Type B pancreatic cell (in vitro differentiated cells): ENCODE measurements at regions not wholly inside any gene's neighbourhood (a gene's known extent, or its start where the extent isn't known, plus 50 kb on each side); places are given as distances from the start of the nearest gene placed in this dataset.

Source experiments
- DNase-seq: peaks from one replicate; pipeline ENCODE4 v3.0.0; 2021; ENCODE audit warnings: mixed read lengths; ENCODE audit not compliant: unreplicated experiment; ENCODE audit errors: extremely low spot score
- H3K27ac Mint-ChIP-seq: 2 replicates; pipeline ENCODE4 v1.8.0; 2021; ENCODE audit warnings: mild to moderate bottlenecking, mixed read lengths
- H3K27me3 Mint-ChIP-seq: 2 replicates; pipeline ENCODE4 v1.8.0; 2021; ENCODE audit warnings: mixed read lengths
- H3K36me3 Mint-ChIP-seq: 2 replicates; pipeline ENCODE4 v1.8.0; 2021; ENCODE audit warnings: mixed read lengths
- H3K4me1 Mint-ChIP-seq: one replicate; pipeline ENCODE4 v1.8.0; 2021; ENCODE audit warnings: mixed read lengths; ENCODE audit not compliant: unreplicated experiment
- H3K4me3 Mint-ChIP-seq: 2 replicates; pipeline ENCODE4 v1.8.0; 2021; ENCODE audit warnings: mild to moderate bottlenecking, mixed read lengths
- H3K9me3 Mint-ChIP-seq: 2 replicates; pipeline ENCODE4 v1.8.0; 2021; ENCODE audit warnings: mixed read lengths
- TF ChIP-seq, protein P1 (sequence below): fragments of 200-600 bp; sonication (generic); conservative IDR thresholded peaks from 2 replicates; pipeline ENCODE4 v1.5.0; 2021; ENCODE audit warnings: antibody characterized with exemption, mild to moderate bottlenecking

DNA sequence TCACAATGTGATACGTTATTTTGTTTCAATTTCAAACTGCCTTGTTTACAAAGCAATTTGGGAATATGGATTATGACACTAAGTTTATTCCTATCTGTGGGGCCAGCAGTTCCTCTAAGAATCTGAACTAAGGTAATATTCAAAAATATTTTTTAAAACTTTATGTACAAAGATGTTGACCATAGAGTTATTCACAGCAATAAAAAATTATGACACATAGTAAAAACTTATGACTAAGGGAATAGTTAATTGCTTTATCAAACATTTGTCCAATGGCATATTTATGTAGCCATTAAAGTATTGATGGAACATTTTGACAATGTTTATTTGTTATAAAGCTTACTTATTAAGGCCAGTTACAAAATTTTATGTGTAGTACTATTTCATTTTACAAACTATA is 73.4 kb upstream of the FREM1 start:
- TF ChIP-seq, protein P1, sequence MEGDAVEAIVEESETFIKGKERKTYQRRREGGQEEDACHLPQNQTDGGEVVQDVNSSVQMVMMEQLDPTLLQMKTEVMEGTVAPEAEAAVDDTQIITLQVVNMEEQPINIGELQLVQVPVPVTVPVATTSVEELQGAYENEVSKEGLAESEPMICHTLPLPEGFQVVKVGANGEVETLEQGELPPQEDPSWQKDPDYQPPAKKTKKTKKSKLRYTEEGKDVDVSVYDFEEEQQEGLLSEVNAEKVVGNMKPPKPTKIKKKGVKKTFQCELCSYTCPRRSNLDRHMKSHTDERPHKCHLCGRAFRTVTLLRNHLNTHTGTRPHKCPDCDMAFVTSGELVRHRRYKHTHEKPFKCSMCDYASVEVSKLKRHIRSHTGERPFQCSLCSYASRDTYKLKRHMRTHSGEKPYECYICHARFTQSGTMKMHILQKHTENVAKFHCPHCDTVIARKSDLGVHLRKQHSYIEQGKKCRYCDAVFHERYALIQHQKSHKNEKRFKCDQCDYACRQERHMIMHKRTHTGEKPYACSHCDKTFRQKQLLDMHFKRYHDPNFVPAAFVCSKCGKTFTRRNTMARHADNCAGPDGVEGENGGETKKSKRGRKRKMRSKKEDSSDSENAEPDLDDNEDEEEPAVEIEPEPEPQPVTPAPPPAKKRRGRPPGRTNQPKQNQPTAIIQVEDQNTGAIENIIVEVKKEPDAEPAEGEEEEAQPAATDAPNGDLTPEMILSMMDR: no peak
- H3K36me3 Mint-ChIP-seq: no peaks in the 10 kb centered on the region
- no peak for DNase-seq
- peaks cover 5% of the 10 kb centered on the region for H3K9me3 Mint-ChIP-seq
- no peaks in the 10 kb centered on the region for H3K27me3 Mint-ChIP-seq
- peaks cover 5% of the 10 kb centered on the region for H3K4me1 Mint-ChIP-seq
- no peak overlapping the region for H3K27ac Mint-ChIP-seq
- no peak overlapping the region for H3K4me3 Mint-ChIP-seq

DNA sequence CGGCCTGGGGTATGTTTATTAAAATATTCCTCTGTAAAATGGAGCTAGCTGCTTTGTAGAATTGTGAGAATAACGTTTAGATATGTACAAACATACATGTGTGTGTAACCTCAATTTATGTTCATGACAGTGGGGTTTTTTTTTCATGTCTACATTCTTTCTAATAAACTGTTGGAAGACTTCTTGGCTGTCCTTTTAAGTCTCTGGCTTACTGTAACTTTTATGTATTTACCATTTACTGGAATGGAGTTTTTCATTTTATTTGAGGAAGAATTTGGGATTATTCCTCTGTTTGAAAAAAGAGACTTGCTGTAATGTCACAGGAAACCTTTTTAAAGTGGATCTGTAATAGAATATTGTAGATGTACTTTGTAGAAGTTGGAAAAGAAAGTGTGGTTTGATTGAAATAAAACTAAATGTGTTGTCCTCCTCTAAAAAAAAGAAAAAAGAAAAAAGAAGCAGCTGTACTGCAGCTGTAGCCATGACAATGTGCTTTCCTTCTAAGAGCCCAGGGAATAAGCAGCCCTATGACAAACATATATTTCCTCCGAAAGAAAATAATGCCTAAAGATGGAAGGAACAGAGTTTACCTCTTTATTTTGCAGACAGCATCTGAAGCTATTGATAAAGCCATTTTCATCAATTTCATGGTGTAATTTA is 71.2 kb upstream of the FREM1 start:
- Mint-ChIP-seq H3K36me3 (no peaks in the 10 kb centered on the region), H3K27ac (no peak overlapping the region), H3K4me3 (no peak overlapping the region), H3K4me1 (peaks cover 5% of the 10 kb centered on the region), H3K9me3 (peaks cover 5% of the 10 kb centered on the region), H3K27me3 (no peaks in the 10 kb centered on the region)
- TF ChIP-seq, protein P1: no peak
- DNase-seq: no peak

DNA sequence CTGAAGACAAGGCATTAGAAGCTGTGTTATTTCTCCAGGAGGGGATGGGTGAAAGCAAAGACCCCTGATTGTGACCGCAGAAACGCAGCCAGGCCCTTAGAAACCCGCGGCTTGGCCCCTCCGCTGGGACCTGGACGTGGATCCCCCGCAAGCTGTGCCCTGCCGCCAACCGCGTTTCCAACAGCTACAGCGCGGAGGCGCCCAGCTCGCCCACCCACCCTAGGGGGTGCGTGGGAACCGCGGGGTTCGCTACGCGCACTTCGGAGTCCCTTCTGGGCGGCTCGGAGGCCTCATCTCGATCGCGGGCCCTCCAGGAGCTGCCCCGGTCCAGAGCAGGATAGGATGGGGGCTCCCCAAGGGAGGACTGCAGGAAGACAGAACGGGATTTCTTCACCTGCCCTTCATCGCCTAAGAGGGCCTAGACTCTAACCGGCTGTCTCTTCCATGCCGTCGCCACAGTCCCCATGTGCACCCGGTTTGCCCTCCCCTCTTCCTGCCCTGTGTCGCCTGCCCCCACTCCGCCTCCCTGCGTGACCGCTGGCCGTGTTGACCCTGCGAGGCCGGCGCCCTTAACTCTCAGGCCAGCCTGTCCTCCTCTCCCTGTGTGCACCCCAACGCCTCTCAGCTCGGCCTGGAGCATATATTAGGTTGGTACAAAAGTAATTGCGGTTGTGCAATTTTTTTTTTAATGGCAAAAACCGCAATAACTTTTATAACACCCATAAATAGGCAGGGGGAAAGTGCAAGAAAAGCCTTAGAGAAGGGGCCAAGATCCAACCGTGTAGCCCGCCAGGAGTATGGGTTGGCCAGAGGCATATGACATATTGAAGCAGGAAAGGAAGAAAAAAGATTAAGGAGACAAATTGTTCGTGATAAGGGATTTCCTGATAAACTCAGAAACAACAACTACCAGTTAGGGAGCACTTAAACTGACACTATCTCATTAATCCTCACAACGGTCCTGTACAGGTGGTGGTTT is 68.1 kb upstream of the FREM1 start:
- Mint-ChIP-seq H3K36me3 (no peaks in the 10 kb centered on the region), H3K9me3 (peaks cover 8% of the 10 kb centered on the region)
- DNase-seq: no peak

DNA sequence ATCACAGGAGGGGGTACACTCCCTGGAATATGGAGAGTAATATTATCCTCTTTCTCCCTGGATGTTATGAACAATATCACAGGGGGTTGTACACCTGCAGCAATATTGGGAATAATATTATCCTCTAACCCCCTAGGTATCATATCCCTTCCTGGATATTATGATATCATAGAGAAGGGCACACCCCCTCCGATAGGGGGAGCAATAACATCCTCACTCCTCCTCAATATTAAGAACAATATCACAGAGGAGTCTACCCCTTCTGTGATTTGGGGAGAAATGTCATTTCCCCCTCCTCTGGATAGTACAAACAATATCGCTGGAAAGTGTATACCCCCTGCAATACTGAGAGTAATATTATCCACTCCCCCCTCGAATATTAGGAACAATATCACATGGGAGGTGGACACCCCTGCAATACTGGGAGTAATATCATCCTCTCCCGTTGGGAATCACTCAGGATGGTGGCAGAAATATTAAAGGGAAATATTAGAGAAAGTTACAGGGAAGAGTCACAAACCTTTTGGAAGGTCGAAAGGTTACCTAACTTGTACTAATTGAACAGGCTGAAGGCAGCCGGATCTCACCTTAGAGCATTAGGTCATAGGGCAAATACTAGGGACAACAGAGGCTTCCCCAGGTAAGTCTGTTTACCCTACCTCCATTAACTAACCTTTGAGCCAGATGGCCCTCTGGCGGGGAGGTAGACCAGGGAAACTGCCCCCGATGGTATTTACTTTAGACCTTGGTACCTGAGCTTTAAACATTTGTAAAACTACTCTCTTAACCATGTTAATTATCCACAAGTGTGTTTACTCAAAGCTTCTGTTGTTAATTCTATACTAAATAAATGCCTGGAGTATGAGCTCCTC is 57.5 kb upstream of the FREM1 start:
- Mint-ChIP-seq H3K9me3 (peaks cover 4% of the 10 kb centered on the region), H3K36me3 (no peaks in the 10 kb centered on the region), H3K4me3 (no peak overlapping the region), H3K27ac (no peak overlapping the region), H3K4me1 (no peaks in the 10 kb centered on the region), H3K27me3 (no peaks in the 10 kb centered on the region)
- TF ChIP-seq, protein P1: no peak
- DNase-seq: no peak

More for the DNA sequence above, 68.1 kb upstream of the FREM1 start:
- TF ChIP-seq, protein P1: no peak
- Mint-ChIP-seq H3K4me3 (no peak overlapping the region), H3K27ac (no peak overlapping the region), H3K4me1 (no peaks in the 10 kb centered on the region), H3K27me3 (no peaks in the 10 kb centered on the region)

DNA sequence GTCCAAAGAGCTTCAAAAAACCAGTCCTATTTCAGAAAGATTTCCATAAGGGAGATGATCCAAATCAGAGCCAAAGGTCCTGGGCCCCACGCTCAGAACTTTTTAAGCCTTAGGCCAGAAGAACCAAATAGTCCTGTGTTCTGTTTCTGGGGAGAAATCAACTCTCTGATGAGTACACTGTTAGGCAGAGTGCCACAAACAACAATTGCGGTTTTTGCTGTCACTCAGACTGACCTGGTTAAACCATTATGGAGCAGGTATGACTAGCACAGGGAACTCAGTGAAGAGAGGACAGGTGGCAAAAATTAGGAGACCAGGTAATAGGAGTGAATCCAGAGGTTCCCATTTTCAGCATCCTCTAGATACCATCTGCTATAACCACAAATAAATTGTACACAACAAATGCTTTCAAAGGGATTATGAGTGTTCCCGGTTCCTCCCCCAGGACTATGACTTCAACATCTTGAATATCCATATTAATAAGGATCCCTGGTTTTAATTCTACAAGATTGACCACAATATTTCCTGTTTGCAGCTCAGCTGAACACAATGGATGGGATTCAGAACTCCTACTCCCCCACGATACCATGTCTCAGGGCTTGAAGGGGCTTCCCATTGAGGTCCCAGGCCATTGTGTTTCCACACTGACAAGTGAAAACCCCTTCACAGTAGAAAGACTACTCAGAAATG is 52.1 kb upstream of the FREM1 start:
- H3K4me3 Mint-ChIP-seq: no peak overlapping the region
- peaks cover 4% of the 10 kb centered on the region for H3K4me1 Mint-ChIP-seq
- H3K9me3 Mint-ChIP-seq: no peaks in the 10 kb centered on the region
- H3K27me3 Mint-ChIP-seq: no peaks in the 10 kb centered on the region
- TF ChIP-seq, protein P1: no peak
- no peak overlapping the region for H3K27ac Mint-ChIP-seq
- no peak for DNase-seq
- H3K36me3 Mint-ChIP-seq: no peaks in the 10 kb centered on the region
